Neural progenitor cell (in vitro differentiated cells): ENCODE measurements at regions not wholly inside any gene's neighbourhood (a gene's known extent, or its start where the extent isn't known, plus 50 kb on each side); places are given as distances from the start of the nearest gene placed in this dataset.

ENCODE experiments used
- CTCF ChIP-seq: fragments of 200-600 bp; sonication (generic); IDR thresholded peaks from 2 replicates; pipeline ENCODE4 v1.5.1; 2017; ENCODE audit warnings: antibody characterized with exemption, mild to moderate bottlenecking
- EZH2phosphoT487 ChIP-seq: fragments of 200-600 bp; sonication (generic); IDR thresholded peaks from 2 replicates; pipeline ENCODE4 v1.6.1; 2017; ENCODE audit warnings: antibody characterized with exemption

GRCh38 chr1:219081943-219082925, 91.4 kb upstream of the LYPLAL1 start:
- TF ChIP-seq CTCF (no peak), EZH2phosphoT487 (no peak)
